A549 (cell line): ENCODE measurements at regions not wholly inside any gene's neighbourhood (a gene's known extent, or its start where the extent isn't known, plus 50 kb on each side); places are given as distances from the start of the nearest gene placed in this dataset.

Source experiments
- ATAC-seq, 2 experiments: fragments of 200-7000 bp in 1 of 2; fragments of >200 bp in 1 of 2; cut with Nextera tagmentation in 1 of 2; cut with Tn5 transposase in 1 of 2; 3 replicates each; pipeline versions ENCODE4 v1.8.0 to v1.9.1; 2018 to 2020; ENCODE audit warnings: mild to moderate bottlenecking in 1 of 2, moderate library complexity in 1 of 2
- CTCF ChIA-PET: fragments of 300-600 bp; sonication (Branson Sonifier 250); formaldehyde crosslinking; extraction: SDS; loops from one replicate; lab custom pipeline; 2021; ENCODE audit warnings: antibody characterized with exemption, inconsistent platforms; lab: Yijun Ruan, JAX
- POLR2A ChIA-PET: fragments of 350-600 bp; formaldehyde crosslinking; extraction: SDS; loops from one replicate; lab custom pipeline; 2021; ENCODE audit warnings: antibody characterized with exemption, inconsistent platforms; lab: Yijun Ruan, JAX
- DNase-seq, 2 experiments: peaks; one replicate each; pipeline versions ENCODE4 v3.0.0 to v3.0.0-alpha.2; 2011 to 2016; ENCODE audit warnings: low read depth in 1 of 2, low spot score in 1 of 2
- FAIRE-seq: peaks from 2 replicates; lab custom pipeline; 2011; peaks lifted over from hg19 to GRCh38; lab: Jason Lieb, UNC
- H3K27ac ChIP-seq, 2 experiments: fragments of >200 bp; sonication (Bioruptor Twin); formaldehyde crosslinking; 3 replicates each; pipeline ENCODE4 v1.5.1; 2016 to 2017
- H3K4me1 ChIP-seq: fragments of >200 bp; sonication (Bioruptor Twin); formaldehyde crosslinking; 3 replicates; pipeline ENCODE4 v1.6.1; 2016
- H3K4me2 ChIP-seq: fragments of >200 bp; sonication (Bioruptor Twin); formaldehyde crosslinking; 3 replicates; pipeline ENCODE4 v1.6.1; 2016
- H3K4me3 ChIP-seq: fragments of >200 bp; sonication (Bioruptor Twin); formaldehyde crosslinking; 3 replicates; pipeline ENCODE4 v1.5.1; 2016
- H3K9me3 ChIP-seq: fragments of >200 bp; sonication (Bioruptor Twin); formaldehyde crosslinking; 3 replicates; pipeline ENCODE4 v1.6.1; 2016
- CBX8 ChIP-seq: fragments of 200-600 bp; sonication (generic); IDR thresholded peaks from 2 replicates; pipeline ENCODE4 v1.6.1; 2016
- CEBPB ChIP-seq, 2 experiments: fragments of >200 bp in 1 of 2; sonication (Bioruptor Twin) in 1 of 2; formaldehyde crosslinking in 1 of 2; IDR thresholded peaks; 2 replicates each; pipeline ENCODE4 v1.6.1; 2012 to 2016
- CHD2 ChIP-seq: fragments of 150-350 bp; IDR thresholded peaks from 2 replicates; pipeline ENCODE4 v1.6.1; 2014; ENCODE audit warnings: low read length; ENCODE audit not compliant: partially characterized antibody
- CHD4 ChIP-seq: fragments of 200-600 bp; sonication (generic); IDR thresholded peaks from 2 replicates; pipeline ENCODE4 v1.6.1; 2016; ENCODE audit warnings: antibody characterized with exemption, mild to moderate bottlenecking, borderline replicate concordance
- CTCF ChIP-seq: fragments of >200 bp; sonication (Bioruptor Twin); formaldehyde crosslinking; IDR thresholded peaks from 3 replicates; pipeline ENCODE4 v1.5.1; 2016
- EHF ChIP-seq: fragments of 250-450 bp; sonication (Bioruptor Pico); IDR thresholded peaks from 2 replicates; pipeline ENCODE4 v1.5.0; 2020; ENCODE audit warnings: mild to moderate bottlenecking
- ELK1 ChIP-seq: fragments of 150-350 bp; IDR thresholded peaks from 2 replicates; pipeline ENCODE4 v1.6.1; 2014; ENCODE audit warnings: low read depth, mild to moderate bottlenecking, low read length
- EP300 ChIP-seq, 2 experiments: fragments of >200 bp; sonication (Bioruptor Twin); formaldehyde crosslinking; IDR thresholded peaks; 2 replicates in 1 of 2; 3 replicates in 1 of 2; pipeline ENCODE4 v1.6.1; 2016 to 2017
- FOSB ChIP-seq: fragments of 250-450 bp; sonication (Bioruptor Pico); IDR thresholded peaks from 2 replicates; pipeline ENCODE4 v1.5.0; 2020; ENCODE audit warnings: mild to moderate bottlenecking, moderate library complexity
- HDAC2 ChIP-seq: fragments of 200-600 bp; sonication (generic); IDR thresholded peaks from 2 replicates; pipeline ENCODE4 v1.6.1; 2016
- HEYL ChIP-seq: fragments of 250-450 bp; sonication (Bioruptor Pico); IDR thresholded peaks from 2 replicates; pipeline ENCODE4 v1.8.0; 2021; ENCODE audit warnings: mild to moderate bottlenecking, moderate library complexity
- HOXA7 ChIP-seq: fragments of 250-450 bp; sonication (Bioruptor Pico); IDR thresholded peaks from 2 replicates; pipeline ENCODE4 v1.5.0; 2020; ENCODE audit warnings: mild to moderate bottlenecking, moderate library complexity
- HOXB13 ChIP-seq: fragments of 250-450 bp; sonication (Bioruptor Pico); IDR thresholded peaks from 2 replicates; pipeline ENCODE4 v1.5.0; 2020; ENCODE audit warnings: low read depth, mild to moderate bottlenecking, moderate library complexity
- HOXB5 ChIP-seq: fragments of 250-450 bp; sonication (Bioruptor Pico); IDR thresholded peaks from 2 replicates; pipeline ENCODE4 v1.5.0; 2020; ENCODE audit warnings: mild to moderate bottlenecking, moderate library complexity
- MAZ ChIP-seq: fragments of 150-350 bp; IDR thresholded peaks from 2 replicates; pipeline ENCODE4 v1.6.1; 2014; ENCODE audit warnings: antibody characterized with exemption, low read depth, low read length, borderline replicate concordance
- MYC ChIP-seq: IDR thresholded peaks from 2 replicates; pipeline ENCODE4 v1.6.1; 2012; ENCODE audit warnings: mild to moderate bottlenecking, inconsistent platforms, low read length, improper control_type of control experiment, borderline replicate concordance
- NFE2L2 ChIP-seq: fragments of 150-350 bp; conservative IDR thresholded peaks from 2 replicates; pipeline ENCODE4 v1.6.1; 2014; ENCODE audit warnings: low read length
- NPAS2 ChIP-seq: fragments of 250-450 bp; sonication (Bioruptor Pico); IDR thresholded peaks from 2 replicates; pipeline ENCODE4 v1.8.0; 2022; ENCODE audit warnings: mild to moderate bottlenecking, moderate library complexity, borderline replicate concordance
- NR3C1 ChIP-seq: fragments of >200 bp; sonication (Bioruptor Twin); formaldehyde crosslinking; IDR thresholded peaks from 3 replicates; pipeline ENCODE4 v1.6.1; 2017
- PHF8 ChIP-seq: fragments of 200-600 bp; sonication (generic); IDR thresholded peaks from 2 replicates; pipeline ENCODE4 v1.6.1; 2016; ENCODE audit warnings: low read depth, mild to moderate bottlenecking, antibody characterized with exemption, moderate library complexity, borderline replicate concordance
- POLR2AphosphoS2 ChIP-seq: conservative IDR thresholded peaks from 2 replicates; pipeline ENCODE4 v1.6.1; 2012; ENCODE audit warnings: low read length, improper control_type of control experiment, inconsistent platforms
- RAD21 ChIP-seq, 2 experiments: fragments of >200 bp in 1 of 2; sonication (Bioruptor Twin) in 1 of 2; formaldehyde crosslinking in 1 of 2; IDR thresholded peaks in 1 of 2; conservative IDR thresholded peaks in 1 of 2; 2 replicates in 1 of 2; 3 replicates in 1 of 2; pipeline ENCODE4 v1.6.1; 2012 to 2018; ENCODE audit warnings: inconsistent platforms in 1 of 2
- REST ChIP-seq: fragments of 200-600 bp; sonication (generic); IDR thresholded peaks from 2 replicates; pipeline ENCODE4 v1.6.1; 2016; ENCODE audit warnings: antibody characterized with exemption, mild to moderate bottlenecking, moderate library complexity
- RFX5 ChIP-seq: fragments of 450-650 bp; IDR thresholded peaks from 2 replicates; pipeline ENCODE4 v1.7.1; 2014; ENCODE audit warnings: antibody characterized with exemption, mild to moderate bottlenecking, moderate library complexity
- SMC3 ChIP-seq: fragments of >200 bp; sonication (Bioruptor Twin); formaldehyde crosslinking; IDR thresholded peaks from 3 replicates; pipeline ENCODE4 v1.6.1; 2018; ENCODE audit warnings: inconsistent platforms
- SREBF2 ChIP-seq: fragments of 450-650 bp; IDR thresholded peaks from 2 replicates; pipeline ENCODE4 v1.6.1; 2014; ENCODE audit warnings: mild to moderate bottlenecking, moderate library complexity
- TP53 ChIP-seq: fragments of 250-450 bp; sonication (Bioruptor Pico); IDR thresholded peaks from 2 replicates; pipeline ENCODE4 v1.5.0; 2021; ENCODE audit warnings: mild to moderate bottlenecking, moderate library complexity
- ZC3H11A ChIP-seq: fragments of 450-650 bp; IDR thresholded peaks from 2 replicates; pipeline ENCODE4 v1.6.1; 2014; ENCODE audit warnings: antibody characterized with exemption, mild to moderate bottlenecking
- ZFP36 ChIP-seq: fragments of 450-650 bp; IDR thresholded peaks from 2 replicates; pipeline ENCODE4 v1.6.1; 2014; ENCODE audit warnings: borderline replicate concordance; ENCODE audit not compliant: partially characterized antibody
- ZNF302 ChIP-seq: fragments of 250-450 bp; sonication (Bioruptor Pico); IDR thresholded peaks from 2 replicates; pipeline ENCODE4 v1.9.0; 2021; ENCODE audit warnings: inconsistent platforms, mild to moderate bottlenecking, moderate library complexity
- WGBS: methylation state at CpG from one replicate; pipeline ENCODE4 v1.1.6; 2017; ENCODE audit errors: missing lambda C conversion rate; 5-methylcytosine and 5-hydroxymethylcytosine counted together

GRCh38 chrX:113514906-113515305 lies 674.3 kb upstream of the AMOT start:
- no peak for FAIRE-seq

GRCh38 chrX:113512700-113513395 lies 672.2 kb upstream of the AMOT start:
- Histone ChIP-seq H3K27ac (no peak overlapping the region), H3K9me3 (no peaks in the 10 kb centered on the region), H3K4me1 (no peaks in the 10 kb centered on the region), H3K4me2 (peak overlapping the region; percentile 17; the same call in 1 of the 3 replicates), H3K4me3 (no peak overlapping the region)
- ChIA-PET POLR2A (no interaction called here), CTCF (no interaction called here)
- ATAC-seq (no peak), DNase-seq (peak in 1 of 2 experiments; percentile 1), FAIRE-seq (no peak)
- TF ChIP-seq NPAS2, result no peak
- no peak for TF ChIP-seq EP300 (IDR thresholded peaks at IDR 0.05)
- TF ChIP-seq HOXB13, result no peak
- TF ChIP-seq EHF, result no peak
- TF ChIP-seq ELK1, result no peak
- no peak for TF ChIP-seq RAD21 (conservative IDR thresholded peaks at IDR 0.05 in 1 of 2, IDR thresholded peaks at IDR 0.05 in 1 of 2)
- no peak for TF ChIP-seq MYC
- 6% methylated on average over 7 of the region's 7 CpGs for WGBS

More at GRCh38 chrX:113514906-113515305, 674.3 kb upstream of the AMOT start:
- DNase-seq (no peak), ATAC-seq (no peak)
- WGBS, result 11% methylated on average over 2 of the region's 2 CpGs
- TF ChIP-seq CHD4 (no peak), ZNF302 (CRISPR knock-in tag) (no peak), EP300 (IDR thresholded peaks at IDR 0.05) (no peak), CHD2 (no peak), MAZ (no peak), SREBF2 (no peak), ZC3H11A (no peak), CTCF (no peak), HOXB13 (no peak), CEBPB (IDR thresholded peaks at IDR 0.05) (no peak), NFE2L2 (no peak), RFX5 (no peak), ZFP36 (no peak), POLR2AphosphoS2 (no peak), NR3C1 (no peak), HEYL (CRISPR knock-in tag) (no peak), HOXB5 (CRISPR knock-in tag) (no peak), SMC3 (no peak), RAD21 (conservative IDR thresholded peaks at IDR 0.05 in 1 of 2, IDR thresholded peaks at IDR 0.05 in 1 of 2) (no peak)
- Histone ChIP-seq H3K4me3 (no peak overlapping the region), H3K27ac (no peak overlapping the region), H3K4me2 (no peak overlapping the region), H3K4me1 (no peaks in the 10 kb centered on the region), H3K9me3 (no peaks in the 10 kb centered on the region)
- POLR2A ChIA-PET, result no interaction called here
- CTCF ChIA-PET, result no interaction called here

- FAIRE-seq, result no peak
- 38% methylated on average over 1 of the region's 1 CpG for WGBS
- H3K27ac ChIP-seq, result no peak overlapping the region
- ATAC-seq, result no peak
- no peak for DNase-seq
- H3K9me3 ChIP-seq, result no peaks in the 10 kb centered on the region
- no peak overlapping the region for H3K4me2 ChIP-seq
- H3K4me3 ChIP-seq, result no peak overlapping the region
- H3K4me1 ChIP-seq, result no peaks in the 10 kb centered on the region
- ChIA-PET POLR2A (no interaction called here), CTCF (no interaction called here)
- TF ChIP-seq EHF (no peak), REST (no peak), PHF8 (no peak), CHD4 (no peak), FOSB (CRISPR knock-in tag) (no peak), HOXA7 (CRISPR knock-in tag) (no peak), HDAC2 (no peak), TP53 (CRISPR knock-in tag) (no peak), CHD2 (no peak), CBX8 (no peak)
These were observed 670.0 kb upstream of the AMOT start for GRCh38 chrX:113510586-113510985.
